GF-D8 (cell line): ENCODE measurements at regions not wholly inside any gene's neighbourhood (a gene's known extent, or its start where the extent isn't known, plus 50 kb on each side); places are given as distances from the start of the nearest gene placed in this dataset.

Experiments used
- DNase-seq: peaks from one replicate; lab custom pipeline; 2025; lab: John Stamatoyannopoulos, UW

DNA sequence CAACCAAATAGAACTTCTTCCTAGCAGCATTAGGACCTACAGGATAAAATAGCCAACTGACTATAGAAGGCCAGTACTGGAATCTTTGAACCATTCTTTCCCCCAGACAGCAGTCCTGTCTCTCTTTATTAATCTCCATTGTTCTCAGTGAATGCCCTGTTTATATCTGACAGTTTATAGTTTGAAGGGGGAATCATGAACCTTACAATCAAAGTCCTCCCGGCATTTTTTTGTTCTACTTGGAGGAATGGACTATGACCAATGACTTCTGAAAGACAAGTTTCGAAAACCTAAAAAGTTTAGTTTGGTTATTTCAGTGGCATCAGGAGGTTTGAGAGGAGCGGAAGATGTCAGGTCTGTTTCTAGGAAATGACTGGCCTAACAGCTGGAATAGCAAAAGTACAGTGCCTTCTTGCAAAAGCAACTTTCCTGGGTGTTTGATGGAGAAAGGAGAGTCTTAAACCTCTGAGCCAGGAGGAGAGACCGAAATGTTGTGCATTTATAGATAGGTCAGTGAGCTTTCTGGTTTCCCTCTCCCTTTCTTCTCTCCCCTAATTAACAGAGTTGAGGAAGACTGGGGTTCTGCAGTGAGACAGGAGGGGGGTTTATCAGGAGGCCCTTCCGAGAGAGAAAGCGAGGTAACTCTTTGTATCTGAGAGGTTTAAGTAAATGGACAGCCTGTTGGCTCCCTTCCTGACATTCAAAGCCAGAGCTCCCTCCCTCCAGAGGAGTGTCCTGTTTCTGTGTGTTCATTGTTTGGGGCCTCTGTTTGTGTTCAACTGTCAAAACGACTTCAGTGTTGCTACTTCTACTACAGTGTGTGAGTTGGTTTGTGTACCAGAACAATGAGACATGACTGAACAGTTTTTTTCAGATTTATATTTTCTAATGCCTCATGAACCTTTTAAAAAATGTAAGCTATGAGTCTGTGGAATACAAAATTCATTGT, 383.0 kb upstream of the RARB start:
- no peak for DNase-seq

DNA sequence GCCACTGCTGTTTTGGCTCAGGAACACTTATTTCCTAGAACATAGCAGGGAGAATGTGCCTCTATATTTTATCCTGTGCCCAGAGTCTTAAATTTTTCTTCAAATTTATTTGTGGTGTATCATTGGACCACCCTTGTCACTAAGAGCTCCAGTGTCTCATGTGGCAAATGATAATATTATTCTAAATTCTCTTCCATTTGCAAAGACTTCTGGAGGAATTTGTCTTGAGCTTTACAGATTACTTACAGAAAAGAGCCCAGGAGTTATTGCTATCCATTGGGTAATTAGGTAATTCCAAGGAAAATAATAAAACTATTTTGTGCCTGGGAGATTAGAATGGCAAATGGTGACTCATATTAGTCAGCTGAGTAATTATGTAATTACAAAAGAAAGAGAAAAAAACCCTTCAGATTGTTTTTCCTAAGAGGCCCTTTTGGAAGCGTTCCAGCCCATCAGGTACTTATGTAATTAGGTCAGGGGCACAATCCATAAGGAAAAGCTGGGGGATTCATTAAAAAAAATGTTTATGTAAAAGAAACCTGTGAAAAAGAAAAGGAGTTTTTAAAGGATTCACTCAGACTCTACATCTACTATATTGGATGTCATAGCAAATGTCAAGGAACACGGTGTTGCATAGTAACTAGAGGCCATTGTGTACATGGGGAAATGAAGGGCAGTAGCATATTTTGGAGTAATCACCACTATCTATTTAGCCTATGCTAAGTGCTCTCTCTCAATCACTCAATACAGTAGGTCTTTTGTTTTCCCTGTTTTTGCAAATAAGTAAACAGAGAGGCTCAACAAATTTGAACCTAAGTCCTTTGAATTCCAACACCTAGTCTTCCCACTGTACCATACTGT, 380.9 kb upstream of the RARB start:
- no peak for DNase-seq

DNA sequence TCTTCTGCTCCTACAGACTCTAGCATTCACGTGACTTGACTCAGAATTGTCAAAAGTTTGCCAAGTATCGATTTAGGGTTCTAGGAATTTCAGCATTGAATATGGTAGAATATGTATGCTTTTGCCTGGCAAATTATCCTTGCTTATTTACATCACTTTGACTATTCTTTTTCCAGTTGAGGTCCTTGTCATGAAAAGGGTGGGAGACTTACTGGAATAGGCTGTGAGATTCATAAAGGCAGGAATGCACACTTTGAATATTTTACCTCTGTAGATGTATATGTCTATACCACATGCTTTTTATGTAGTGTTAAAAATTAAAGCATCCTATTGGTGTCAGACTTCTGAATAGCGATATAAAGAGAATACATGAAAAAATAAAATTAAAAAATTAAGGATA, 378.8 kb upstream of the RARB start:
- DNase-seq, result no peak

DNA sequence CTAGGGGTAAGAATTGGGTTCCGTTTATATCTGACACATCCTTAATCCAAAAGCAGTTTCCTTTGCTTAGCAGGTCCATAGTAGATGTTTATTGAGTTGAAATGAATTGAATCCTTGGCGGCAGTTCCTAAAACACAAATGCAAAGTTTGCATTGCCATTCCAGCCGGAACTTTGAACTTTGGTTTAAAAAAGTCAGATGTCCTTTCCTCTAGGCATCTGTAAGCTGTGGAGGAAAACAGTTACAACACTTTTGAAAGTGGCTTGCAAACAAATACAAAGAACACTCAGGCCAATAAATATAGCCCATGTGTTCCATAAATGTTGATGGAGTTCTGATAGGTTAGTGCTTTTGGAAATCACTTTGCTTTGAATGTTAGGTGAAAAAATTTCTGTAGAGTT, 374.7 kb upstream of the RARB start:
- DNase-seq, result no peak

DNA sequence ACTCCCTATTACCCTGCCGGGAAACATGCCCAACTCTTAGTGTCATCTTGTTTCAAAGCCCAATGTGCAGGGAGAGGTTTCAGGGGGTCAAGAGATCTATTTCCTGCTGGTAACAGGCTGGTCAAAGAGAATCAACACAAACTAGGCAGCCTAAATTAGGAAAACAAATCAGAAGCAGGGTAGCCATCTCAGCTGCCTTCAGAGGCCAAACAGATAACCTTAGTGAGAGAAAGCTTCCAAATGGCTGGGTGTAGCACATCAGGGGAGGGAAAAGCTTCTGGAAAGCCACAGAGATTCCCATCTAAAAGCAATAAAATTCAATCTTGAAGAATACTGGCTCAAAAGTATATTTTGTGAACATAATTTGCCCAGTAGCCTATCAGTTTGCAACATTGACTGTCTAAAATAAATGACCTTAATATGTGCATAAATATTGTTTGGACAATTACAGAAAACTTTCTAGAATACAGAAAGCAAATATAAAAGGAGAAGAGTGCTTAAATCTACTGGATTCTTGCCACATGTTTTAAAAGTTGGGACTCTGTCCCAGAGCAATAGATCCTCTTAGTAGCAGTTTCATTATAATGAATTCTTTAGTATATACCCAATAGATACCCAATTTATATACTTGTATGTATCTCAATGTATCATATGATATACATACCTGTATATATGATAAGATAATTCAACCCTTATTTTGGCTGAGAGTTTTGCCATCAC, 371.9 kb upstream of the RARB start:
- no peak for DNase-seq

DNA sequence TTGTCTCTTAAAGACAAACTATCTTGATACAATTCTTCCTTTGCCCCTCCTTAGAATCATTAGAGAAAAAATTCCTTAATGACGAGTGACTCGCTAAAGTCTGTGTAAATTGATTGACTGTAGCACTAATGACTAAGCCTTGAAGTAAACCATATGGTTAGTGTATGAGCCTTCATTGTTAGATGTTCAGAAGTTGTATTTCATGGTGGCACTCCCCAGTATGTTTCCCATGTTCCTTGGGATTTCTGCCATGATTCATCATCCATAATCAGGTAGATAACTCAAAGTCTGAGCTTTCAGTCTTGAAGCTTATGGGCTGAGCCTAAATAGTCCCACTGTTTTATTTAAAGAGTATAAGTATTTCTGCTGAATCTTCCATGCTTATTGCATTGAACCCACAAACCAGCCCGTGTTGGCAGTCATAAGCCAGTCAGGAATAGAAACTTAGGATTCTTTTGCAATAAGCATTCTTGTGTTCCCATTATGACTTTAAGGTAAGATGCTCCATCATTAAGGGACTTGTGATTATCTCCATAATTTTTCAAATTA, 371.2 kb upstream of the RARB start:
- no peak for DNase-seq

DNA sequence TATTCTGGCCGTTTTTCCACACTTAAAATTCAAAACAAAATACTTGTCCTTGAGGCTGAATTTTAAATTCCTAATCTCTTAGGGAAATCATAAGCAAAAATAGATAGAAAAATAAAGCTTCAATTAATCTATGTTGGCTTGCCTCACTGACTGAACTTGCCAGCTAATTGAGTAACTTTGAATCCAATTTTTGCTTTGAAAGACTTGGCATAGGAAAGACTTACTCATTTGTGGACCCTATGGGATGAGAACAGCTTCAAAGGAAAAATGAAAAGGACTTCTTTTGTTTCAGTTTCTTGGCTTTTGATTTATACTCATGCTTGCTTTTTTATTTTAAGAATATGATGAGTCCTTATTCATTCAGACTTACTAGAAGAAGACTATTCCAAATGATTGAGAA, 370.7 kb upstream of the RARB start:
- no peak for DNase-seq

DNA sequence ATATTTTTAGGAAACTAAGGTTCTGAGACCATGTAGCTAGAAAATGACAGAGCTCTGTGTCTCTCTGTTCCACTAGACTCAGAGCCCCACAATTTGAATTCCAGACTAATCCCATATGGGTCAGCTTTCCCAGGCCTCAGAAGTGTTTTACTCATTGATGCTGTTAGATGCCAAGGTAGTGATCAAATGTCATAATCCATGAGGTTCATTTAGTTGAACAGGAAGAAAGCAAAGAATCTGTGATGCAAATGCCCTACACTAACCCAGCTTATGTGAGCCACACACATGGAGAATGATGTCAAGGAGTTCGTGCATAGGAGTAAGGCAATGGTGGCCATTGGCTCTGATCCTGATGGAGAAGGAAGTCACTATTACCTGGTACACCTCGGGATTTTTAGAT, 363.4 kb upstream of the RARB start:
- no peak for DNase-seq

DNA sequence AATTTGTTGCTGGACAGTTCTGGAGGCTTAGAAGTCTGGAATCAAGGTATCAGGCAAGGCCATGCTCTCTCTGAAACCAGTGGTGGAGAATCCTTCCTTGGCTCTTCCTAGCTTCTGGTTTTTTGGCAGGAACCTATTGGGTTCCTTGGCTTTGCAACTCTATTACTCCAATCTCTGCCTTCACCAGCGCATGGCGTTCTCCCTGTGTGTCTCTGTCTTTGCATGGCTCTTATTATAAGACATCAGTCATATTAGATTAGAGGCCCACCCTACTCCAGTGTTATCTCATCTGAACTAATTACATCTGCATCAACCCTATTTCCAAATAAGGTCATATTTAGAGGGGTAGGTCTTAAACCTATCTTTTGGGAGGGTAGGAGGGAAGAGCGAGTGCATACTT, 358.1 kb upstream of the RARB start:
- no peak for DNase-seq

DNA sequence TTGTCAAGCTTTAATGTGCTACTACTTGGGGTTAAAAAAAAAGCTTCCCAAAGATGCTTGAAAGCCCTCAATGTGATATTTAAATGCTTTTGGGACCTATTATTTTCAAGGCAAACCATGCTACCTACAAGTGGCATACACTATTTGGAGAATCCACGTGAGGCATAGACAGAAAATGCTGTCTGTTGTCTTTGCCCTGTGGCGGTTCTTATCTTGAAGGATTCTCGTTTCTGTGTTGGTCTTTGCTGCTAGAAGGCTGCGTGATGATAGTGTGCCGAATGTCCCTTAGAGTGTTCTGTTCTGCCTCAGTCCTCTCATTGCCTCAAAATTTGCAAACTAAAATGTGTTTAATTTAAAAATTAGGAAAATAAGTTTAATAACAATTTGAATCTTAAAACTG, 356.2 kb upstream of the RARB start:
- DNase-seq, result no peak

DNA sequence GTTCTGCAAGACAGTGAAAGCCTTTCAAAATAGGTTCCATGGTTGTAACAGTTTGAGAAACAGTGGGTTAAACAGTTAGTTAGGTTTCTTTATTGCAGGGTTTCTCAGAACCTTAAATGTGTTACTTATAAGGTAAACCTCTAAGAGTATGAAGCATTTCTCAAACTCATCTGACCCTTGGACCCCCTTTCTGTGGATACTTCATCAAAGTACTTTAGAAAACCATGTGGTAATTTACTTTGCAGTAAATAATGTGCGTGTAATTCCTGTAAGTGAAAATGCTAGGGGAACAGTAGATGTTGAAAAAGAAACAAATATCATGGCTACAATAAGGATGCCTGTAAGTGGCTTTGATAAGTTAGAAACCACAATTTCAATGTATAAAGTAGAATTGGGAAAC, 354.6 kb upstream of the RARB start:
- no peak for DNase-seq

DNA sequence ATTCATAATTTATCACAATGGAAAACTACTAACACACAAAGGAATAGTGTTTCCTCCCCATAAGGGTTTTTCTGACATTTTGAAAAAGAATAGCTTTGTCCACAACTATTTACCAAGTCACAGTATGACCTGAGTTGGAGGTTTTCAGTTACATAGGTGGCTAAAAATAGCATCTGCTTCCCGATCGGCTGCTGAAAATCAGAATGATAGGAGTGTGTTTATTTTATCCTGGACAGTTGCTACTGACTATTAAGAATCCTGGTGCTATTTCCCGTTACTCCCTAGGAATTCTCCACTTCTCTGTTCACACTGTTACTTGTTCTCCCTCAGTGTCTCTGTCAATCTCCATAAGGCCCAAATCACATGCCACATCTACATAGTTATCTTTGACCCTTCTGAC, 353.9 kb upstream of the RARB start:
- no peak for DNase-seq

DNA sequence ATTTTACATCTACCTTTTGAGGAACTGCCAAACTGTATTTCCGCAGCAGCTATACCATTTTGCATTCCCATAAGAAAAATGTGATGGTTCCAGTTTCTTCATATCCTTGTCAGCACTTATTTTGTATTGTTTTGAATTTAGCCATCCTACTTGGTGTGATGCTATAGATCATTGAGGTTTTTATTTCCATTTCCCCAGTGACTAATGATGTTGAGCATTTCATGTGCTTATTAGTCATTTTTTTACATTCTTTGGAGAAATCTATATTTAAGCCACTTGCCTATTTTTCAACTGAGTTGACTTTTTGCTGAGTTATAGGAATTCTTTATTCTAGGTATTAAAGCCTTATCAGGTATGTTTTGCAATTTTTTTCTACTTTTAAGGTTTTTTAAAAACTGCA, 347.6 kb upstream of the RARB start:
- DNase-seq, result no peak

DNA sequence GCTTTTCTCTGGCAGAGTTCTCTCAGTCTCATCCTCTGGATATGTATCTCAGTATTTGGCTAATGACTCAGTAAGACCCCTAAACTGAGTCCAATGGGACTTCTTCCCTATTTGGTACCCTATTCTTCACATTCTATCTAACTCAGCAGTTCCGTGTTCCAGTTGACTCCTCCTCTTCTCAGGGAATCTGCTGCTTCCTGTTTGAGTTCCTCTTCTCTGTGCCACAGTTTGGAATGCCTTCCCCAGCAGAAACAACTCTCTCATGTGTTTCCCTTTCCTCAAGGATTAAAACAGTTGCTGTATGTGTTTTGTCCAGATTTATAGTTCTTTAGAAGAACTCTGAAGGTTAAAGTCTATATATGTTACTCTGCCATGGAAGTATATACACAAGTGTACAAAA, 344.0 kb upstream of the RARB start:
- no peak for DNase-seq

DNA sequence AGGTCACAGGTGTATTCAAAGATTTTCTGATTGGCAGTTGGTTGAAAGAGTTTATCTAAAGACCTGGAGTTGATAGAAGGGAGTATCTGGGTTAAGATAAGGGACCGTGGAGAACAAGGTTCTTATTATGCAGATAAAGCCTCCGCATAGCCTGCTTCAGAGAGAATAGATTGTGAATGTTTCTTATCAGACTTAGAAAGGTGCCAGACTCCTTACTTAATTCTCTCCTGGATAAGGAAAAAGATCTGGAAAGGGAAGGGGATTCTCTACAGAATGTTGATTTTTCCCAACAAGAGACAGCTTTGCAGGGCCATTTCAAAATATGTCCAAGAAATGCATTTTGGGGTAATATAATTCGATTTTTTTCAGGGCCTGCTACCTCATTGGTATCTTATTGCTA, 341.3 kb upstream of the RARB start:
- DNase-seq, result no peak

DNA sequence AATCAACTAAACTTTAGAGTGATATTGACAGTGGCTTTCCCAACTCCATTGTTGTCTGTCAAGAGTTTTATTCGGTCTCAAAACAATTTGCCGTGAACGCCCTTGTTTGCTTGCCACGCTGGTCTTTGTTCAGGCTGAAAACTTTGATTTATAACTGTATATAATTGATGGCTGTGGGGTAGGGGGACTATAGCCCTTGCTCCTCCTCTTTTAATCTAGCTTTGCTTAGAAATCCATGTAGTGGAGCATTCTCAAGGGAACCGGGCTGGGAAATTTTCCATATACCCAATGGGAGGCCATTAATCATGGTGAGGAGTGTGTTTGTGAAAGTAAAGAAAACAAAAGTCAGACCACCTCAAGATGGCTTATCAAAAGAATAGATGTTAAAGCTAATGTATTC, 339.8 kb upstream of the RARB start:
- DNase-seq, result no peak

DNA sequence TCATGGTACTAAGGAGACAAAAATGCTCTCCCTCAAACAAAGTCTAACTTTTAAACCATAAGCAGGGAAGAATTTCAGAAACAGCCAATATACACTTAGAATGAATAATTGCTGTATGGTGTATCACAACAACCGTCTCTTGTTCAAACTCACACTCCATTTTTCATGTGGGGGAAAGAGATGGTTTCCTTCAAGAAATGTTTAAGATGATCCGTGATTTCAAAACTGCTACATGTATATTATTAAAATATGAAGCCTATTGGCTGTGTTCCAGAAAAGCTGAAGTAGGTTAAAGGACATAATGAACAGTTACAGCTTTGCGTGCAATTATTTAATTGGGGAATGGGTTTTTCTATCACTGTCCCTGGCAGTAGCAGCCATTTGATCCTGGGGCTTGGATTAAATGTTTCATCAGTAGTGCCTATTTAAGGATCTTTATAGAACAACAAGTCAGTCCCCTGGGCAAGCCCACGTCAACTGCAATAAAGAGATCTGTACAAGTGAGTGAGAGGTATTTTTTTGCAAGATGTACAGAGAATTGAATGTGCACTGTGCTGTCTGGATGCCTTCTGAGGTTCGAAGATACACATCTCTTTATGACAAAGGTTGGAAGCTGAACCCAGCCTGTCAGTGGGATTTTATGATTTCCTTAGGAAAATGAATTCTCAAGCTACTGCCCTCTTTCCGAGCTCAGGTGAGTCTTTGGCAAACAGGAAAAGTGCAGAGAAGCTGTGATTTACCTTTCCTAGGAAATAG, 337.2 kb upstream of the RARB start:
- no peak for DNase-seq

DNA sequence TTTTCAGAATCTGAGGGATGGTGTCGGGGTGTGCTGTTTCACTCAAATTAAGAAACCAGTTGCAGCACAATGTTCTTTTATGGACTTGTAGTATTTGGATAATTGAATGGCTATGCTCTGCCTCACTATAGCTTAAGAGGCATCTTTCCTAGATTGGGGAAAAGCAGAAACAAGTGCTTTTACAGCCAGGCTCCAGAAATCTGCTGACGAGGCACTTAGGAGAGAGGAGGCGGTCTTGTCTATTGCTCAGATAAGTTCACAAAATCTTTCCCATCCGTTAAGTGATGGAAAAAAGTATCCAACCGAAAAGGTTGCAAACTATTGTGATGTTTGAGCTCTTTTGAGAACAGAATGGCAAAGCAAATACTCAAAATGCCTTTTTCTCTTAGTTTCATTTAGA, 336.1 kb upstream of the RARB start:
- DNase-seq, result no peak

DNA sequence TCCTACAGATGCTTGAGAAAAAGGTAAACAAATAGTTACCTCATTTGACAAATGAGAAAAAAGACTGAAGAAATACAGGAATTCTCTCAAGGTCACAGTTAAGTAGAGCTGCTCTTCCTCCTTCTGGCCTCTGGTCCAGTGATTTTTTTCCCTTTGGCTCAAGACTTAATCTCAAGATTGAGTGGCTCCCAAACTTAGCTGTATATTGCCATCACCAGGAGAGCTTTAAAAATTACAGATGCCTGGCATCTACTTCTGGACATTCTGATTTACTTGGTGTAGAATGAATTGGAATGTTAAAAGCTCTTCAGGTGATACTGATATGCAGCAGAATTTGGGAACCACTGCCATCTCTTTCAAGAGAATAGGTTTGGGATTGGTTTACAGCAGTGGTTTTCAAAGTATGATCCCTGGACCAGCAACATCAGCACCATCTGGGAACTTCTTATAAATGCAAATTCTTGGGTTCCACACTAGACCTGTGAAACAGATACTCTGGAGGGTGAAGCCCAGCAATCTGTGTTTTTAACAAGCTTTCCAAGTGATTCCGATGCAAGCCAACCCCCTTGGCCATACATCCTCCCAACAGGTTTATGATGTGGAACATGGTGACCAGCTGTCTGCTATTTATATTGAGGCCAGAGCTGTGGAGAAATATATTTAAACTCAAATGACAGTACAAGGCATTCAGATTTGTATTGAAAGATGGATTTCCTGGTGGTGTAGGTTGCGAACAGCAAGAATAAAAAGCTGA, 333.0 kb upstream of the RARB start:
- no peak for DNase-seq

DNA sequence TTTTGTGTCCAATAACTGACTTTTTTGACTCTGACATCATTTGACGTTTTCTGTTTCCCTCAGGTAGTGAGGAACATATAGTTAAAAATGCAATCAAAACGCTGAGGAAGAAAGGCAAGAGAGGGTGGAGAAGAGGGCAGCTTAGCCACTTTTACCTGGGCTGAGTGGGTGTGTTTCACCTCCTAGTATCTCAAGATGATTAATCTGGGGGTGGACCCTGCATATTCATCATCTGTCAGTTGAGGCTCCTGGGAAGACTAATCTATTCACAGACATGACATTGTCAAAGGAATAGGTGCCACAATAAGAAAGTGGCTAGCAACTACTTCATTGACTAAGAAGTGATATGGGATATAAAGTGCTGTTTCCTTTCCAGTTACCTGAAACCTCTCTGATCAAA, 331.5 kb upstream of the RARB start:
- DNase-seq, result no peak

DNA sequence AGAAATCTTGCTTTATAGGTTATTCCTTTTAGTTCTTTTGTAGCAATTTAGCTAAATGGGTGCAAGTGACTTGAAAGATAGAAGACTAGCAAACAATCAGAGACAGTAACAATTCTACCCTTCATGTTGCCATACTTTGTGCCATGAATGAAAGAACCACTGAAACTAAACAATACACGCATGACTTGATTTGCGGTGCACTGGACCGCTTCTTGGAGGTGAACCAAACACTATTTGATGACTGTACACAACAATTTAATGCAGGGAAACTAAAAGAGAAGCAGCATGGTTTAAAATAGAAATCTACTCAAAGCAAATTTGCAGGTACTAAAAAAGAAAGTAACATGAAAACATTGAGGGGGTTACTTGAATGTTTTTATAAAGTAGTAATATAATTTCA, 331.0 kb upstream of the RARB start:
- no peak for DNase-seq
